HEK293 (cell line): ENCODE measurements at regions not wholly inside any gene's neighbourhood (a gene's known extent, or its start where the extent isn't known, plus 50 kb on each side); places are given as distances from the start of the nearest gene placed in this dataset.

ENCODE experiments used
- CTCF ChIA-PET: fragments of 350-600 bp; formaldehyde crosslinking; extraction: SDS; loops from one replicate; lab custom pipeline; 2021; ENCODE audit warnings: antibody characterized with exemption; lab: Yijun Ruan, JAX
- POLR2A ChIA-PET: fragments of 300-600 bp; formaldehyde crosslinking; extraction: SDS; loops from one replicate; lab custom pipeline; 2020; ENCODE audit warnings: antibody characterized with exemption, inconsistent platforms; lab: Yijun Ruan, JAX
- H3K27ac ChIP-seq: fragments of 200-500 bp; sonication (Bioruptor generic); 2 replicates; pipeline ENCODE4 v1.5.1; 2014; ENCODE audit warnings: low read depth, low read length, control low read depth, inconsistent platforms; ENCODE audit errors: extremely low read depth
- H3K36me3 ChIP-seq, 2 experiments: fragments of 200-500 bp in 1 of 2; sonication (Bioruptor generic) in 1 of 2; 1 replicate in 1 of 2; 2 replicates in 1 of 2; pipeline ENCODE4 v1.5.1; 2014 to 2017; ENCODE audit warnings: inconsistent platforms in 2 of 2, low read length in 2 of 2; ENCODE audit not compliant: control insufficient read depth in 2 of 2, insufficient read depth in 1 of 2
- H3K4me1 ChIP-seq: fragments of 200-500 bp; sonication (Bioruptor generic); 2 replicates; pipeline ENCODE4 v1.5.1; 2014; ENCODE audit warnings: mild to moderate bottlenecking, low read length, inconsistent platforms; ENCODE audit not compliant: control insufficient read depth, insufficient read depth
- H3K4me3 ChIP-seq: 2 replicates; pipeline ENCODE4 v1.5.1; 2011; ENCODE audit warnings: low read depth, mild to moderate bottlenecking, control low read depth, low read length, moderate library complexity
- H3K9me3 ChIP-seq: fragments of 200-500 bp; sonication (Bioruptor generic); 2 replicates; pipeline ENCODE4 v1.5.1; 2014; ENCODE audit warnings: low read depth, low read length, inconsistent platforms; ENCODE audit not compliant: control insufficient read depth, insufficient read depth
- EGR2 ChIP-seq: fragments of 450-650 bp; formaldehyde crosslinking; IDR thresholded peaks from 2 replicates; pipeline ENCODE4 v1.5.1; 2016; ENCODE audit warnings: low read depth, missing biosample characterization, missing genetic modification characterization
- FEZF1 ChIP-seq: fragments of 450-650 bp; formaldehyde crosslinking; IDR thresholded peaks from 2 replicates; pipeline ENCODE4 v1.5.1; 2016; ENCODE audit warnings: missing biosample characterization, missing genetic modification characterization
- HIC1 ChIP-seq: fragments of 450-650 bp; formaldehyde crosslinking; IDR thresholded peaks from 2 replicates; pipeline ENCODE4 v1.5.1; 2016; ENCODE audit warnings: missing biosample characterization, missing genetic modification characterization
- HOXC10 ChIP-seq: sonication (generic); formaldehyde crosslinking; IDR thresholded peaks from 2 replicates; pipeline ENCODE4 v1.8.1; 2023; ENCODE audit warnings: mild to moderate bottlenecking, missing genetic modification reagents
- KLF9 ChIP-seq: fragments of 450-650 bp; formaldehyde crosslinking; IDR thresholded peaks from 2 replicates; pipeline ENCODE4 v1.5.1; 2016; ENCODE audit warnings: missing biosample characterization, missing genetic modification characterization, low read depth
- OVOL3 ChIP-seq: fragments of 450-650 bp; formaldehyde crosslinking; IDR thresholded peaks from 2 replicates; pipeline ENCODE4 v1.5.1; 2016; ENCODE audit warnings: missing biosample characterization, missing genetic modification characterization
- ZBTB6 ChIP-seq: fragments of 450-650 bp; formaldehyde crosslinking; IDR thresholded peaks from 2 replicates; pipeline ENCODE4 v1.5.1; 2017; ENCODE audit warnings: missing biosample characterization, missing genetic modification characterization
- ZNF121 ChIP-seq: fragments of 450-650 bp; formaldehyde crosslinking; IDR thresholded peaks from 2 replicates; pipeline ENCODE4 v1.5.1; 2016; ENCODE audit warnings: missing biosample characterization, missing genetic modification characterization
- ZNF138 ChIP-seq: fragments of 450-650 bp; formaldehyde crosslinking; IDR thresholded peaks from 2 replicates; pipeline ENCODE4 v1.5.1; 2016; ENCODE audit warnings: missing biosample characterization, missing genetic modification characterization, borderline replicate concordance
- ZNF16 ChIP-seq: fragments of 450-650 bp; formaldehyde crosslinking; IDR thresholded peaks from 2 replicates; pipeline ENCODE4 v1.5.1; 2016; ENCODE audit warnings: low read depth, missing biosample characterization, missing genetic modification characterization
- ZNF239 ChIP-seq: fragments of 450-650 bp; formaldehyde crosslinking; IDR thresholded peaks from 2 replicates; pipeline ENCODE4 v1.5.1; 2016; ENCODE audit warnings: missing biosample characterization, missing genetic modification characterization
- ZNF302 ChIP-seq: fragments of 450-650 bp; formaldehyde crosslinking; IDR thresholded peaks from 2 replicates; pipeline ENCODE4 v1.5.1; 2016; ENCODE audit warnings: missing biosample characterization, missing genetic modification characterization, low read depth
- ZNF324 ChIP-seq: fragments of 450-650 bp; formaldehyde crosslinking; IDR thresholded peaks from 2 replicates; pipeline ENCODE4 v1.5.1; 2016; ENCODE audit warnings: missing biosample characterization, missing genetic modification characterization
- ZNF350 ChIP-seq: fragments of 450-650 bp; formaldehyde crosslinking; IDR thresholded peaks from 2 replicates; pipeline ENCODE4 v1.5.0; 2017; ENCODE audit warnings: missing biosample characterization, mild to moderate bottlenecking, missing genetic modification characterization
- ZNF510 ChIP-seq: fragments of 450-650 bp; formaldehyde crosslinking; IDR thresholded peaks from 2 replicates; pipeline ENCODE4 v1.5.1; 2018; ENCODE audit warnings: mild to moderate bottlenecking, missing genetic modification characterization, missing biosample characterization; ENCODE audit not compliant: insufficient replicate concordance
- ZNF707 ChIP-seq: fragments of 450-650 bp; formaldehyde crosslinking; IDR thresholded peaks from 2 replicates; pipeline ENCODE4 v1.5.1; 2016; ENCODE audit warnings: missing biosample characterization, missing genetic modification characterization
- ZNF76 ChIP-seq: fragments of 450-650 bp; formaldehyde crosslinking; IDR thresholded peaks from 2 replicates; pipeline ENCODE4; 2016; ENCODE audit warnings: low read depth, missing biosample characterization, missing genetic modification characterization, borderline replicate concordance
- ZNF777 ChIP-seq: fragments of 450-650 bp; formaldehyde crosslinking; IDR thresholded peaks from 2 replicates; pipeline ENCODE4 v1.5.1; 2017; ENCODE audit warnings: missing biosample characterization, missing genetic modification characterization, borderline replicate concordance
- ZNF791 ChIP-seq: fragments of 450-650 bp; formaldehyde crosslinking; IDR thresholded peaks from 2 replicates; pipeline ENCODE4 v1.5.1; 2016; ENCODE audit warnings: missing biosample characterization, missing genetic modification characterization
- ZNF830 ChIP-seq: fragments of 450-650 bp; IDR thresholded peaks from 2 replicates; pipeline ENCODE4 v1.5.0; 2018; ENCODE audit warnings: missing biosample characterization, missing genetic modification characterization, low read depth, mild to moderate bottlenecking, moderate library complexity
- ZXDB ChIP-seq: fragments of 450-650 bp; formaldehyde crosslinking; IDR thresholded peaks from 2 replicates; pipeline ENCODE4 v1.5.1; 2016; ENCODE audit warnings: missing biosample characterization, missing genetic modification characterization
- TF ChIP-seq, protein P1 (sequence below): fragments of 450-650 bp; formaldehyde crosslinking; IDR thresholded peaks from 2 replicates; pipeline ENCODE4 v1.5.1; 2017; ENCODE audit warnings: missing biosample characterization, missing genetic modification characterization
- TF ChIP-seq, protein P2 (sequence below): fragments of 450-650 bp; formaldehyde crosslinking; IDR thresholded peaks from 2 replicates; pipeline ENCODE4 v1.5.1; 2016; ENCODE audit warnings: missing biosample characterization, missing genetic modification characterization, low read depth

- no peak for TF ChIP-seq HIC1 (tag by site-specific recombination)
- TF ChIP-seq OVOL3 = no peak
- no peak for TF ChIP-seq ZBTB6 (tag by site-specific recombination)
- TF ChIP-seq ZNF777 (tag by site-specific recombination) = no peak
- TF ChIP-seq HOXC10 (CRISPR knock-in tag) = no peak
- TF ChIP-seq ZNF350 (tag by site-specific recombination) = no peak
- no peak for TF ChIP-seq ZNF510 (tag by site-specific recombination)
- TF ChIP-seq ZNF324 (tag by site-specific recombination) = no peak
These were observed 300.0 kb upstream of the NRG3 start (continued) for GRCh38 chr10:81575036-81575435.

DNA sequence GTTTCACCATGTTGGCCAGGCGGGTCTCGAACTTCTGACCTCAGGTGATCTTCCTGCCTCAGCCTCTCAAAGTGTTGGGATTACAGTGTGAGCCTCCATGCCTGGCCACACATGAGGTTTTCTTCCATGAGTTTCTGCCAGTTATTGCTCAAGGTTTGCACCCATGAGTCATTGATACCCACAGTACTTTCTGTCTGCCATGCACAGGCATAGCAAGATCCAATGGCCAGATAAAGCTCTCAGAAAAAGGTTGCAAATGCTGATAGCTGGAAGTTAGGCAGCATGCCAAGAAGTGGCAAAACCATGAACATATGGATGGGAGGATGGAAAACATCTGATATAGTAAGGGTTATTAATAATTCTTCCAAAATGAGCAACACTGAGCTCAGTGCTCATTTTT lies 298.7 kb upstream of the NRG3 start:
- Histone ChIP-seq H3K4me3 (no peak overlapping the region), H3K36me3 (no peaks in the 10 kb centered on the region), H3K9me3 (no peaks in the 10 kb centered on the region), H3K4me1 (no peaks in the 10 kb centered on the region), H3K27ac (no peak overlapping the region)
- ChIA-PET POLR2A (no interaction called here), CTCF (no interaction called here)
- TF ChIP-seq ZNF138 (tag by site-specific recombination) (no peak), ZNF707 (tag by site-specific recombination) (no peak), ZNF791 (tag by site-specific recombination) (no peak), ZNF239 (tag by site-specific recombination) (no peak), KLF9 (tag by site-specific recombination) (no peak), ZNF121 (tag by site-specific recombination) (no peak), ZNF16 (tag by site-specific recombination) (no peak), EGR2 (tag by site-specific recombination) (no peak), FEZF1 (tag by site-specific recombination) (no peak), ZNF302 (no peak), ZXDB (tag by site-specific recombination) (no peak), ZNF830 (tag by site-specific recombination) (no peak), ZNF76 (tag by site-specific recombination) (no peak)
- TF ChIP-seq, protein P1, sequence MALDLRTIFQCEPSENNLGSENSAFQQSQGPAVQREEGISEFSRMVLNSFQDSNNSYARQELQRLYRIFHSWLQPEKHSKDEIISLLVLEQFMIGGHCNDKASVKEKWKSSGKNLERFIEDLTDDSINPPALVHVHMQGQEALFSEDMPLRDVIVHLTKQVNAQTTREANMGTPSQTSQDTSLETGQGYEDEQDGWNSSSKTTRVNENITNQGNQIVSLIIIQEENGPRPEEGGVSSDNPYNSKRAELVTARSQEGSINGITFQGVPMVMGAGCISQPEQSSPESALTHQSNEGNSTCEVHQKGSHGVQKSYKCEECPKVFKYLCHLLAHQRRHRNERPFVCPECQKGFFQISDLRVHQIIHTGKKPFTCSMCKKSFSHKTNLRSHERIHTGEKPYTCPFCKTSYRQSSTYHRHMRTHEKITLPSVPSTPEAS (tag by site-specific recombination) = no peak
- TF ChIP-seq, protein P2, sequence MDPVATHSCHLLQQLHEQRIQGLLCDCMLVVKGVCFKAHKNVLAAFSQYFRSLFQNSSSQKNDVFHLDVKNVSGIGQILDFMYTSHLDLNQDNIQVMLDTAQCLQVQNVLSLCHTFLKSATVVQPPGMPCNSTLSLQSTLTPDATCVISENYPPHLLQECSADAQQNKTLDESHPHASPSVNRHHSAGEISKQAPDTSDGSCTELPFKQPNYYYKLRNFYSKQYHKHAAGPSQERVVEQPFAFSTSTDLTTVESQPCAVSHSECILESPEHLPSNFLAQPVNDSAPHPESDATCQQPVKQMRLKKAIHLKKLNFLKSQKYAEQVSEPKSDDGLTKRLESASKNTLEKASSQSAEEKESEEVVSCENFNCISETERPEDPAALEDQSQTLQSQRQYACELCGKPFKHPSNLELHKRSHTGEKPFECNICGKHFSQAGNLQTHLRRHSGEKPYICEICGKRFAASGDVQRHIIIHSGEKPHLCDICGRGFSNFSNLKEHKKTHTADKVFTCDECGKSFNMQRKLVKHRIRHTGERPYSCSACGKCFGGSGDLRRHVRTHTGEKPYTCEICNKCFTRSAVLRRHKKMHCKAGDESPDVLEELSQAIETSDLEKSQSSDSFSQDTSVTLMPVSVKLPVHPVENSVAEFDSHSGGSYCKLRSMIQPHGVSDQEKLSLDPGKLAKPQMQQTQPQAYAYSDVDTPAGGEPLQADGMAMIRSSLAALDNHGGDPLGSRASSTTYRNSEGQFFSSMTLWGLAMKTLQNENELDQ (tag by site-specific recombination) = no peak
